Uterus (tissue), 2 donors: ENCODE measurements at regions not wholly inside any gene's neighbourhood (a gene's known extent, or its start where the extent isn't known, plus 50 kb on each side); places are given as distances from the start of the nearest gene placed in this dataset.

Experiments used
- POLR2A ChIP-seq, 2 donors: fragments of 450-650 bp; IDR thresholded peaks; one replicate each; pipeline ENCODE4 v1.6.1; 2016; ENCODE audit warnings: antibody characterized with exemption in 2 of 2, mild to moderate bottlenecking in 1 of 2, moderate library complexity in 1 of 2
- TF ChIP-seq, protein P1 (sequence below), 4 experiments: fragments of 200-600 bp in 2 of 4; fragments of 450-650 bp in 2 of 4; sonication (generic) in 2 of 4; IDR thresholded peaks; one replicate each; pipeline ENCODE4 v1.5.1; 2016 to 2019; ENCODE audit warnings: antibody characterized with exemption in 4 of 4, mild to moderate bottlenecking in 2 of 4, moderate library complexity in 1 of 4

DNA sequence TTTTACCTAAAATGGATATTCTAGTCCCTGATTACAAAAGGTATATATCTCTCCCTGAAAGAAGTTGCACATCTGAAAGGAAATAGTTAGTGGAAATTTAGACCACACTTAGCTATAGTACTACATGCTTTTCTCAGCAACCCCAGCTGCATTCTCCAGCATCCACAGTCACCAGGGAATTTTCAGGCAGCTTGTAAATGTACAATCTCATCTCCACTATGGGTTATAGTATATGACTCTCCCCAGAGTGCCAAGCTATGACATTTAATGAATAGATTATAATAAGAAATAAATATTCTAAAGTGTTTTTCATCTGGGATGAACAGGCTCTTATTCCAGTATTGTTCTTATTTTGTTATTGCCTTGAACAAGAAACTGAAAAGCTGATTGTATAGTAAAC, 197.6 kb upstream of the HNRNPA3 start:
- TF ChIP-seq, protein P1, sequence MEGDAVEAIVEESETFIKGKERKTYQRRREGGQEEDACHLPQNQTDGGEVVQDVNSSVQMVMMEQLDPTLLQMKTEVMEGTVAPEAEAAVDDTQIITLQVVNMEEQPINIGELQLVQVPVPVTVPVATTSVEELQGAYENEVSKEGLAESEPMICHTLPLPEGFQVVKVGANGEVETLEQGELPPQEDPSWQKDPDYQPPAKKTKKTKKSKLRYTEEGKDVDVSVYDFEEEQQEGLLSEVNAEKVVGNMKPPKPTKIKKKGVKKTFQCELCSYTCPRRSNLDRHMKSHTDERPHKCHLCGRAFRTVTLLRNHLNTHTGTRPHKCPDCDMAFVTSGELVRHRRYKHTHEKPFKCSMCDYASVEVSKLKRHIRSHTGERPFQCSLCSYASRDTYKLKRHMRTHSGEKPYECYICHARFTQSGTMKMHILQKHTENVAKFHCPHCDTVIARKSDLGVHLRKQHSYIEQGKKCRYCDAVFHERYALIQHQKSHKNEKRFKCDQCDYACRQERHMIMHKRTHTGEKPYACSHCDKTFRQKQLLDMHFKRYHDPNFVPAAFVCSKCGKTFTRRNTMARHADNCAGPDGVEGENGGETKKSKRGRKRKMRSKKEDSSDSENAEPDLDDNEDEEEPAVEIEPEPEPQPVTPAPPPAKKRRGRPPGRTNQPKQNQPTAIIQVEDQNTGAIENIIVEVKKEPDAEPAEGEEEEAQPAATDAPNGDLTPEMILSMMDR (IDR thresholded peaks at IDR 0.05): no peak
- TF ChIP-seq POLR2A (IDR thresholded peaks at IDR 0.05): no peak
